ENCODE measurements at regions not wholly inside any gene's neighbourhood (a gene's known extent, or its start where the extent isn't known, plus 50 kb on each side); places are given as distances from the start of the nearest gene placed in this dataset.

DNA sequence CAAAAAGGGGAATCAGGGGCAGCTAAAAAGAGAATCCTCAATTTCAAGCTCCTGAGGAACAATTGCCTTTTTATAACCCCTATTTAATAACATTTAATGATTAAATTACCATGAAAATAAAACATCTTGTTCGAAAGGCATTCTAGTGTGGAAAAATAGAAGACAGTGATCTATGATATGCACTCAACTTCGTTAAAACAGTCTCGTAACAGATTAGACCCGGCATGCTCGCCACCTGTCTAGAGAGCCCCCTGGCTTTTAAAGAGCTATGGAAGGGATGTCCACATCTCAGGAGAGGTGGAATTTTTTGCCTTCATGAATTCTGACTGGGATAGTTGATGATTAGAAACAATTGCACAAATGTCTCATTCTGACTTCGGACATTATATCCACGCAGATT, 153.7 kb upstream of the MDFIC2 start:
- no peaks in the 10 kb centered on the region for H3K9me3 ChIP-seq (ENCODE audit: control insufficient read depth in 4 of 4, low read length in 3 of 4)
- no peaks in the 10 kb centered on the region for H3K36me3 ChIP-seq (ENCODE audit: control insufficient read depth in 4 of 4, insufficient read depth in 3 of 4, low read depth in 1 of 4, low read length in 3 of 4)
- no peaks in the 10 kb centered on the region for H3K27me3 ChIP-seq (ENCODE audit: control insufficient read depth in 4 of 4, insufficient read depth in 4 of 4, low read length in 3 of 4)
- H3K4me1 ChIP-seq (ENCODE audit: control insufficient read depth in 4 of 4, insufficient read depth in 4 of 4, low read length in 3 of 4): no peaks in the 10 kb centered on the region
- no peak overlapping the region for H3K9ac ChIP-seq (ENCODE audit: low read depth in 1 of 2, low read length in 2 of 2)
- DNase-seq (ENCODE audit: low spot score): no peak
- WGBS: 79% methylated on average over 7 of the region's 7 CpGs
- H3K4me3 ChIP-seq (ENCODE audit: low read depth in 1 of 3, low read length in 3 of 3): no peak overlapping the region
- TF ChIP-seq NR2F2 (IDR thresholded peaks at IDR 0.05) (no peak), RXRA (IDR thresholded peaks at IDR 0.05) (no peak), JUND (IDR thresholded peaks at IDR 0.05) (no peak), SP1 (IDR thresholded peaks at IDR 0.05) (no peak), TAF1 (conservative IDR thresholded peaks at IDR 0.05) (no peak), EGR1 (IDR thresholded peaks at IDR 0.05; ENCODE audit: low read depth in 2 of 2) (no peak), HNF4A (conservative IDR thresholded peaks at IDR 0.05) (no peak), GABPA (IDR thresholded peaks at IDR 0.05 in 1 of 2, conservative IDR thresholded peaks at IDR 0.05 in 1 of 2) (no peak), HNF4G (IDR thresholded peaks at IDR 0.05) (no peak), FOXA2 (IDR thresholded peaks at IDR 0.05) (no peak)
- TF ChIP-seq, protein P1, sequence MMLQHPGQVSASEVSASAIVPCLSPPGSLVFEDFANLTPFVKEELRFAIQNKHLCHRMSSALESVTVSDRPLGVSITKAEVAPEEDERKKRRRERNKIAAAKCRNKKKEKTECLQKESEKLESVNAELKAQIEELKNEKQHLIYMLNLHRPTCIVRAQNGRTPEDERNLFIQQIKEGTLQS (IDR thresholded peaks at IDR 0.05): no peak
- TF ChIP-seq, protein P2, sequence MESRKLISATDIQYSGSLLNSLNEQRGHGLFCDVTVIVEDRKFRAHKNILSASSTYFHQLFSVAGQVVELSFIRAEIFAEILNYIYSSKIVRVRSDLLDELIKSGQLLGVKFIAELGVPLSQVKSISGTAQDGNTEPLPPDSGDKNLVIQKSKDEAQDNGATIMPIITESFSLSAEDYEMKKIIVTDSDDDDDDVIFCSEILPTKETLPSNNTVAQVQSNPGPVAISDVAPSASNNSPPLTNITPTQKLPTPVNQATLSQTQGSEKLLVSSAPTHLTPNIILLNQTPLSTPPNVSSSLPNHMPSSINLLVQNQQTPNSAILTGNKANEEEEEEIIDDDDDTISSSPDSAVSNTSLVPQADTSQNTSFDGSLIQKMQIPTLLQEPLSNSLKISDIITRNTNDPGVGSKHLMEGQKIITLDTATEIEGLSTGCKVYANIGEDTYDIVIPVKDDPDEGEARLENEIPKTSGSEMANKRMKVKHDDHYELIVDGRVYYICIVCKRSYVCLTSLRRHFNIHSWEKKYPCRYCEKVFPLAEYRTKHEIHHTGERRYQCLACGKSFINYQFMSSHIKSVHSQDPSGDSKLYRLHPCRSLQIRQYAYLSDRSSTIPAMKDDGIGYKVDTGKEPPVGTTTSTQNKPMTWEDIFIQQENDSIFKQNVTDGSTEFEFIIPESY (IDR thresholded peaks at IDR 0.05): no peak
- TF ChIP-seq, protein P3, sequence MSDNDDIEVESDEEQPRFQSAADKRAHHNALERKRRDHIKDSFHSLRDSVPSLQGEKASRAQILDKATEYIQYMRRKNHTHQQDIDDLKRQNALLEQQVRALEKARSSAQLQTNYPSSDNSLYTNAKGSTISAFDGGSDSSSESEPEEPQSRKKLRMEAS (IDR thresholded peaks at IDR 0.05): no peak
- TF ChIP-seq, protein P4, sequence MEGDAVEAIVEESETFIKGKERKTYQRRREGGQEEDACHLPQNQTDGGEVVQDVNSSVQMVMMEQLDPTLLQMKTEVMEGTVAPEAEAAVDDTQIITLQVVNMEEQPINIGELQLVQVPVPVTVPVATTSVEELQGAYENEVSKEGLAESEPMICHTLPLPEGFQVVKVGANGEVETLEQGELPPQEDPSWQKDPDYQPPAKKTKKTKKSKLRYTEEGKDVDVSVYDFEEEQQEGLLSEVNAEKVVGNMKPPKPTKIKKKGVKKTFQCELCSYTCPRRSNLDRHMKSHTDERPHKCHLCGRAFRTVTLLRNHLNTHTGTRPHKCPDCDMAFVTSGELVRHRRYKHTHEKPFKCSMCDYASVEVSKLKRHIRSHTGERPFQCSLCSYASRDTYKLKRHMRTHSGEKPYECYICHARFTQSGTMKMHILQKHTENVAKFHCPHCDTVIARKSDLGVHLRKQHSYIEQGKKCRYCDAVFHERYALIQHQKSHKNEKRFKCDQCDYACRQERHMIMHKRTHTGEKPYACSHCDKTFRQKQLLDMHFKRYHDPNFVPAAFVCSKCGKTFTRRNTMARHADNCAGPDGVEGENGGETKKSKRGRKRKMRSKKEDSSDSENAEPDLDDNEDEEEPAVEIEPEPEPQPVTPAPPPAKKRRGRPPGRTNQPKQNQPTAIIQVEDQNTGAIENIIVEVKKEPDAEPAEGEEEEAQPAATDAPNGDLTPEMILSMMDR (IDR thresholded peaks at IDR 0.05; ENCODE audit: low read depth, low read length, missing input control): no peak
- TF ChIP-seq, protein P5, sequence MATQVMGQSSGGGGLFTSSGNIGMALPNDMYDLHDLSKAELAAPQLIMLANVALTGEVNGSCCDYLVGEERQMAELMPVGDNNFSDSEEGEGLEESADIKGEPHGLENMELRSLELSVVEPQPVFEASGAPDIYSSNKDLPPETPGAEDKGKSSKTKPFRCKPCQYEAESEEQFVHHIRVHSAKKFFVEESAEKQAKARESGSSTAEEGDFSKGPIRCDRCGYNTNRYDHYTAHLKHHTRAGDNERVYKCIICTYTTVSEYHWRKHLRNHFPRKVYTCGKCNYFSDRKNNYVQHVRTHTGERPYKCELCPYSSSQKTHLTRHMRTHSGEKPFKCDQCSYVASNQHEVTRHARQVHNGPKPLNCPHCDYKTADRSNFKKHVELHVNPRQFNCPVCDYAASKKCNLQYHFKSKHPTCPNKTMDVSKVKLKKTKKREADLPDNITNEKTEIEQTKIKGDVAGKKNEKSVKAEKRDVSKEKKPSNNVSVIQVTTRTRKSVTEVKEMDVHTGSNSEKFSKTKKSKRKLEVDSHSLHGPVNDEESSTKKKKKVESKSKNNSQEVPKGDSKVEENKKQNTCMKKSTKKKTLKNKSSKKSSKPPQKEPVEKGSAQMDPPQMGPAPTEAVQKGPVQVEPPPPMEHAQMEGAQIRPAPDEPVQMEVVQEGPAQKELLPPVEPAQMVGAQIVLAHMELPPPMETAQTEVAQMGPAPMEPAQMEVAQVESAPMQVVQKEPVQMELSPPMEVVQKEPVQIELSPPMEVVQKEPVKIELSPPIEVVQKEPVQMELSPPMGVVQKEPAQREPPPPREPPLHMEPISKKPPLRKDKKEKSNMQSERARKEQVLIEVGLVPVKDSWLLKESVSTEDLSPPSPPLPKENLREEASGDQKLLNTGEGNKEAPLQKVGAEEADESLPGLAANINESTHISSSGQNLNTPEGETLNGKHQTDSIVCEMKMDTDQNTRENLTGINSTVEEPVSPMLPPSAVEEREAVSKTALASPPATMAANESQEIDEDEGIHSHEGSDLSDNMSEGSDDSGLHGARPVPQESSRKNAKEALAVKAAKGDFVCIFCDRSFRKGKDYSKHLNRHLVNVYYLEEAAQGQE (IDR thresholded peaks at IDR 0.05): no peak
- H3K27ac ChIP-seq (ENCODE audit: low read depth in 1 of 2, low read length in 2 of 2): no peak overlapping the region

DNA sequence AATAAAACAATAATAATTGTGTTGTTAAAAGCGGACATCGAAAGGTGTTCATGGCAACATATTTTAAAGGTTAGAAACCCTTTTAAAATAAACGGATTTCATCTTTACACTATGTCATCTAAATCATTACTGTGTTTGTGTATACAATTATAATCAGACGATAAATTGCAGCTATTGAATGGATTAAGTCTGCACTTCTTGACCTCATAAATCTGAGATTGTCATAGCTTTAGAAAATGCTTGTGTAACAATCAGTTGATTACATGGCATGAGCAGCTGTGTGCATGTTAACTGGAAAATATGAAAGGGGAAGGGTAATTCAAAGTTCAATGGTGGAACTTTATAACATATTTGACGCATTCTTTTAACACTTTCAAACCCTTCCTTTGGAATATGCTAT, 152.4 kb upstream of the MDFIC2 start:
- no peak for DNase-seq (ENCODE audit: low spot score)
- H3K36me3 ChIP-seq (ENCODE audit: control insufficient read depth in 4 of 4, insufficient read depth in 3 of 4, low read depth in 1 of 4, low read length in 3 of 4): no peaks in the 10 kb centered on the region
- H3K4me1 ChIP-seq (ENCODE audit: control insufficient read depth in 4 of 4, insufficient read depth in 4 of 4, low read length in 3 of 4): no peaks in the 10 kb centered on the region
- H3K27me3 ChIP-seq (ENCODE audit: control insufficient read depth in 4 of 4, insufficient read depth in 4 of 4, low read length in 3 of 4): no peaks in the 10 kb centered on the region
- TF ChIP-seq, protein P5 (IDR thresholded peaks at IDR 0.05): no peak
- TF ChIP-seq EGR1 (IDR thresholded peaks at IDR 0.05; ENCODE audit: low read depth in 2 of 2) (no peak), GABPA (IDR thresholded peaks at IDR 0.05 in 1 of 2, conservative IDR thresholded peaks at IDR 0.05 in 1 of 2) (no peak), HNF4G (IDR thresholded peaks at IDR 0.05) (no peak), FOXA1 (IDR thresholded peaks at IDR 0.05) (no peak), FOXA2 (IDR thresholded peaks at IDR 0.05) (no peak), SP1 (IDR thresholded peaks at IDR 0.05) (no peak), YY1 (IDR thresholded peaks at IDR 0.05) (no peak), RXRA (IDR thresholded peaks at IDR 0.05) (no peak)
- WGBS: 82% methylated on average over 5 of the region's 5 CpGs
- no peaks in the 10 kb centered on the region for H3K9me3 ChIP-seq (ENCODE audit: control insufficient read depth in 4 of 4, low read length in 3 of 4)
- no peak overlapping the region for H3K4me3 ChIP-seq (ENCODE audit: low read depth in 1 of 3, low read length in 3 of 3)
- no peak overlapping the region for H3K9ac ChIP-seq (ENCODE audit: low read depth in 1 of 2, low read length in 2 of 2)
- no peak overlapping the region for H3K27ac ChIP-seq (ENCODE audit: low read depth in 1 of 2, low read length in 2 of 2)

Data from liver (tissue), 8 donors.